NCI-H2171 (cell line): ENCODE measurements at regions not wholly inside any gene's neighbourhood (a gene's known extent, or its start where the extent isn't known, plus 50 kb on each side); places are given as distances from the start of the nearest gene placed in this dataset.
A peak's percentile ranks its signal among the peaks of the same experiment; 100 is the strongest.
"Not testable (repeated sequence)": the region's sequence is repeated elsewhere in the genome, so short reads cannot be mapped to it uniquely, and the experiment has no call there.

Experiments
- DNase-seq: peaks from one replicate; lab custom pipeline; 2025; lab: John Stamatoyannopoulos, UW

- DNase-seq = no peak
Measured at GRCh38 chr4:79217025-79217424, 108.8 kb downstream of the NAA11 start.

- no peak for DNase-seq
Measured at GRCh38 chr4:79213702-79214101, 112.2 kb downstream of the NAA11 start.

GRCh38 chr4:79213010-79213409, 112.9 kb downstream of the NAA11 start:
- DNase-seq = no peak

- no peak for DNase-seq
Measured at GRCh38 chr4:79212311-79212710, 113.5 kb downstream of the NAA11 start.

- peak; percentile 73 for DNase-seq
Measured at GRCh38 chr4:79211490-79211889, 114.4 kb downstream of the NAA11 start.

- DNase-seq = no peak
Measured at GRCh38 chr4:79210636-79211049, 115.2 kb downstream of the NAA11 start.

GRCh38 chr4:79209822-79210635, 115.8 kb downstream of the NAA11 start:
- DNase-seq = peak; percentile 50

- DNase-seq = no peak
Measured at GRCh38 chr4:79209081-79209480, 116.8 kb downstream of the NAA11 start.

GRCh38 chr4:79207281-79207680, 118.6 kb downstream of the NAA11 start:
- DNase-seq = no peak

- DNase-seq = no peak
Measured at GRCh38 chr4:79206660-79207059, 119.2 kb downstream of the NAA11 start.

GRCh38 chr4:79205121-79205520, 120.7 kb downstream of the NAA11 start:
- DNase-seq = no peak

GRCh38 chr4:79201971-79202370, 123.9 kb downstream of the NAA11 start:
- DNase-seq = no peak

- peak; percentile 31 for DNase-seq
Measured at GRCh38 chr4:79199743-79200142, 126.1 kb downstream of the NAA11 start.

GRCh38 chr4:79198951-79199587, 126.8 kb downstream of the NAA11 start:
- DNase-seq = peak; percentile 63

- DNase-seq = no peak
Measured at GRCh38 chr4:79197275-79198009, 128.4 kb downstream of the NAA11 start.

GRCh38 chr4:79191292-79191691, 134.6 kb downstream of the NAA11 start:
- not testable (repeated sequence) for DNase-seq

GRCh38 chr4:79185526-79186045, 140.3 kb downstream of the NAA11 start:
- peak; percentile 54 for DNase-seq

- DNase-seq = no peak
Measured at GRCh38 chr4:79184476-79184875, 141.4 kb downstream of the NAA11 start.

GRCh38 chr4:79182209-79182608, 143.7 kb downstream of the NAA11 start:
- no peak for DNase-seq

GRCh38 chr4:79181190-79181589, 144.7 kb downstream of the NAA11 start:
- DNase-seq = no peak

GRCh38 chr4:79178760-79179159, 147.1 kb downstream of the NAA11 start:
- DNase-seq = no peak

GRCh38 chr4:79177388-79177787, 148.5 kb downstream of the NAA11 start:
- no peak for DNase-seq

- DNase-seq = no peak
Measured at GRCh38 chr4:79176351-79176750, 149.5 kb downstream of the NAA11 start.
